ENCODE measurements at regions not wholly inside any gene's neighbourhood (a gene's known extent, or its start where the extent isn't known, plus 50 kb on each side); places are given as distances from the start of the nearest gene placed in this dataset.
A peak's percentile ranks its signal among the peaks of the same experiment; 100 is the strongest.

DNA sequence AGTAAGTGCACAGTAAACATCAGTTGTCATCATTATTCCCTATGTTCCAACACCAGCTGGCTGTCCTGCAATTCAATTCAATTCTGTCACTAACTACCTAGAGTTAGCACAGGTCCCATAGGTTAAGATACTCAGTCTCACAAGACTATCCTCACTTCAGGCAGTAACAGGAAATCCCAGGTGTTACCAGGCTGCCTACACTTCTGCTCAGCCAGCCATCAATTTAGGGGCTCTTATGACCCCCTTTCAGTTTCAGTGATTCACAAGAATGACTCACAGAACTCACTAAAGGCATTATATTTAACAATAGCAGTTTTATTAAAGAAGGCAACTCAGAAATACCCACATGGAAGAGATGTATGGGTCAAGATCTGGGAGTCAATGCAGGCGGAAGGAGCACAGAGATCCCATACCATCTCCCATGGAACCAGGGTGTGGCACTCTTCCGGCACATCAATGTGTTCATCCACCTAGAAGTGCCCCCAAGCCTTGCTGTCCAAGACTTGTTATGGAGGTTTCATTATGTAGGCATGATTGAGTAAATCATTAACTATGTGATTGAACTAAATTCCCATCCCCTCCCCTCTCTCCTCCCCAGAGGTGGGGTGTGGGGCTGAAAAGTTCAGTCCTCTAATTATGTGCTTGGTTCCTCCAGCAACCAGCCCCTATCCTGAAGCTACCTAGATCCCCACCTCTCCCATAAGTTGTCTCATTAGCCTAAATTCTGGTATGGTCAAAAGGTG is 120.8 kb upstream of the WSCD2 start:
- Mint-ChIP-seq H3K9me3 (no peaks in the 10 kb centered on the region), H3K4me1 (ENCODE audit: low read depth in 2 of 2) (no peaks in the 10 kb centered on the region), H3K4me3 (no peak overlapping the region), H3K27me3 (peaks cover 16 to 45% of the 10 kb centered on the region in 2 donors), H3K27ac (no peak overlapping the region), H3K36me3 (no peaks in the 10 kb centered on the region)
- no peak for ATAC-seq
- no peak for DNase-seq (ENCODE audit: low spot score)

DNA sequence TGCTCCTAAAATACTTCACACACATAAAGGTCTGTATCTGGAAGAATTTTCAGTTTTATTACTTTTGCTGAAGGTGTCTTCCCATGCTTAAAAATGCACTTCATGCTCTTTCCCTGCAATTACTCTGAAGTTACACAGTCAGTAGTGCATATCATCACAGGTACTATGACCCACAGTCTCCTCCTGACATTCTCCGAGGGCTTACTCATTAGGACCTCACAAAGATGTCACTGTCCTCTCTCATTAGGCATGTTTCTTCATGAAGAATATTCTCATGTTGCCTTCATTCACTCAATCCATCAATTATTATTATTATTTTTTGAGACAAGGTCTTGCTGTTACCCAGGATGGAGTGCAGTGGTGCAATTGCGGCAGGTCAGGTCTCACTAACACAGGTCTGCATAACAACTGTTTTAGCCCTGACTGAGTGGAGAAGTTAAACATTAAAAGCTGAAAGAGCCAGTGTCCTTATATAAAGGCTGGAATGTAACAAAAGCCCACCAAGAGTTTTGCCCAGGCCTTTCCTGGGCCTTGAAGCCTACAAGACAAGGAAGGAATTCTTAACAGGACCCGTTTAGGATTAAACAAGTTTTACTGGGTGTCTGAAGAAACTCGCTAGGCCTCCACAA is 119.5 kb upstream of the WSCD2 start:
- H3K4me3 Mint-ChIP-seq = no peak overlapping the region
- H3K36me3 Mint-ChIP-seq = no peaks in the 10 kb centered on the region
- peaks cover 22 to 55% of the 10 kb centered on the region in 2 donors for H3K27me3 Mint-ChIP-seq
- ATAC-seq (no peak), DNase-seq (ENCODE audit: low spot score) (no peak)
- H3K27ac Mint-ChIP-seq = no peak overlapping the region
- no peaks in the 10 kb centered on the region for H3K4me1 Mint-ChIP-seq (ENCODE audit: low read depth in 2 of 2)
- H3K9me3 Mint-ChIP-seq = no peaks in the 10 kb centered on the region

DNA sequence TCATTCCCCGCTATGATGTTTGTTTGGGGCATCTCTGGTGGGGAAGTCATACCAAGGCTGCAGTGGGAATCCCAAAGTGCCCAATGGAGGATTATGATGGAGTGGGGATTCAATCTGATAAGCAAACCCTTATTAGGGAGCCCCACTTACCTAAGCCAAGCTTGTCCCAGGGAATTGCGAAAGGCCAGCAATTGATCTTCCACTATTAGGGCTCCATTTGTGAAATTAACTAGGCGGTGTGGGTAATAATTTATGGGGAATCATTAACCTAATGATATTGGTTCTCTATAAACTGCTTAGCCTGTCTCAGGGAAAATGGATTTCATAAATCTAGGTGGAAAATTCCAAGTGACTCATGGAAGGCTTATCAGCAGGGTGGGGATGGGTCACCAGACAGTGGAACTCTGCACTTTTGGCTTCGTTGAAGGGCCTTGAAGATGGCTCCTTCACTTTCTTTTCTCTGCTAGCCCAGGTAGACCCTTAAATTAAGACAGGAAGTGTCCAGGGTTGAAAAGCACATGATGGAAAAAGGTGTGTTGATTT is 113.0 kb upstream of the WSCD2 start:
- no peaks in the 10 kb centered on the region for H3K36me3 Mint-ChIP-seq
- no peaks in the 10 kb centered on the region for H3K9me3 Mint-ChIP-seq
- peaks cover 32 to 56% of the 10 kb centered on the region in 2 donors for H3K27me3 Mint-ChIP-seq
- ATAC-seq (no peak), DNase-seq (ENCODE audit: low spot score) (no peak)
- H3K4me1 Mint-ChIP-seq (ENCODE audit: low read depth in 2 of 2) = no peaks in the 10 kb centered on the region
- H3K27ac Mint-ChIP-seq = no peak overlapping the region
- no peak overlapping the region for H3K4me3 Mint-ChIP-seq

DNA sequence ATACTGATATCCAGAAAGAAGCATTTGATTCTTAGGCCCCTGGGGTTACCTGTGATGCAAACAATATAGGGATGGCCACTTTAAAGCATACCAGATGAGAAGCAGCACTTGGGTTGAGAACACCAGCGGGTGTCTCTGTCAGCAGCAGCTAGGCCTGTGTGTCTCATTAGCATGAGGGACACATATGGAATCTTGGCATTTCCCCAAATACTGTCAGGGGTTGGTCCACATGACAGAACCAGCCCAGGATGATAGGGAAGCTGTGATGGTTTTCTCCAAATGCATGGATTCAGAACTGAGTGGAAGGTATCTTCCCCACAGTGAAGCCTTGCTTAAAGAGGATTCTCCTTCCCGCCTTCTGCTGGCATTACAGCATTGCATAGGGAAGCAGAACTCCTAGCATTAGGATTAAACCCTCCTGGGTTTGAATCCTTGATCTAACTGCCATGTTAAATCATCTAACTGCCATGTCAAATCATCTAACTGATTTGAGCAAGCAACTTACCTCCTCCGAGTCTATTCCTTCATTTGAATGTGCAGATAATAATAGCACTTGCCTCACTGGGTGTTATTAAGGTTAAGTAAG is 111.5 kb upstream of the WSCD2 start:
- Mint-ChIP-seq H3K9me3 (no peaks in the 10 kb centered on the region), H3K4me1 (ENCODE audit: low read depth in 2 of 2) (no peaks in the 10 kb centered on the region), H3K27ac (no peak overlapping the region), H3K4me3 (no peak overlapping the region), H3K36me3 (no peaks in the 10 kb centered on the region), H3K27me3 (peaks cover 28 to 44% of the 10 kb centered on the region in 2 donors)
- no peak for ATAC-seq
- DNase-seq (ENCODE audit: low spot score) = no peak

DNA sequence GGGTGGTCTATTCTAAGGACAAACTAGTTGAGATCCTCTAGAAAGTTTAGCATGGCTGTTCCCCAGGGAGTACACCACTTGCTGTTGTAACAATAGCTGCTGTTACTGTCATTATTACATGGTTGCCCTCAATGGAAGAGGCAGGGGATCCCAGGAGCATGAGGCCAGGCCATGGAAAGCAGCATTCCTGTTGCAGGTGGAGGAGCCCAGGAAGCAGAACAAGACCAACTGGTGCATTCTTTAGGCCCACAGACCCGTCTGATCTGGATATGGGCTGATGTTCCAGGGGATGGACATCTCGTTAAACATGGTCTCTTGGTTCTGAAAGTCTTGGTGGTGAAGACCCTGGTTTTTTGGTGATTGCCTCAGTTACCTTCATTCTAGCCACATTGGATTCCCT is 109.2 kb upstream of the WSCD2 start:
- no peak overlapping the region for H3K27ac Mint-ChIP-seq
- H3K36me3 Mint-ChIP-seq = no peaks in the 10 kb centered on the region
- ATAC-seq (no peak), DNase-seq (ENCODE audit: low spot score) (no peak)
- H3K4me1 Mint-ChIP-seq (ENCODE audit: low read depth in 2 of 2) = no peaks in the 10 kb centered on the region
- no peaks in the 10 kb centered on the region for H3K9me3 Mint-ChIP-seq
- H3K4me3 Mint-ChIP-seq = no peak overlapping the region
- H3K27me3 Mint-ChIP-seq = peaks cover 21 to 26% of the 10 kb centered on the region in 2 donors

DNA sequence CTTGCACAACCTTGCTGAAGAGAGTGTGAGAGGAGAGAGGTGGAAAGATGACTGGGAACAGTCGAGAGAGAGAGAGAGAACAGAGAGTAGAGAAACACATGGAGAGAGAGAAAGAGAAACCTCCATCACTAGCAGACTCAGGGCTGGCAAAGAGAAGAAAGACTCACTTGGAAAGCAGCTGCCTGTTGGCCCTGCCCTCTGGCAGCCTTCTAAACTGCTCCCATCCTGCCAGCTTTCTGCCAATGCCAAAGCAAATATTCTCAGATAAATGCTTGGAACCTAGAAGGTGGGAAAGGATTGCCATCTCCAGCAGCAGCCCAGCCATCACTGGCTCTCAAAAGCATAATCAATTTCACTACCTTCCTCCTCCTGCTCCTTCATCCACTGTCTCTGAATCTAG is 107.9 kb upstream of the WSCD2 start:
- Mint-ChIP-seq H3K36me3 (no peaks in the 10 kb centered on the region), H3K9me3 (no peaks in the 10 kb centered on the region), H3K4me1 (ENCODE audit: low read depth in 2 of 2) (no peaks in the 10 kb centered on the region), H3K27ac (no peak overlapping the region), H3K4me3 (no peak overlapping the region), H3K27me3 (peaks cover 16 to 26% of the 10 kb centered on the region in 2 donors)
- ATAC-seq = no peak
- no peak for DNase-seq (ENCODE audit: low spot score)

DNA sequence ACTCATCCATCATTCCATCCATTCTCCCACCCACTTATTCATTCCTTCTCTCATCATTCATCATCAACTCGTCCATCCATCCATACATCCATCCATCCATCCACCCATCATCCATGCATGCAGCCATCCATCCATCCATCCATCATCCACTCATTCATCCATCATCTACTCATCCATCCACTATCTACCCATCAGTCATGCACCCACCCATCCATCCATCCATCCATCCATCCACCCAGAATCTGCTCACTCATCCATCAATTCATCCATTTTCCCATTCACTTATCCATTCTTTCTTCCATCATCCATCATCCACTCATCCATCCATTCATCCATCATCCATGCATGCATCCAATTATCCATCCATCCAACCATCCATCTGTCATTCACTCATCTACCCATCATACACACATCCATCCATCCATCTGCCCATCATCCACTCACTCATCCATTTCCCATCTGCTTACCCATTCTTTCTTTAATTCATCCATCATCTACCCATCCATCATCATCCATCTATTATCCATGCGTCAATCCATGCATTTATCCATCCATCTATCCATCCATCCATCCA is 107.1 kb upstream of the WSCD2 start:
- Mint-ChIP-seq H3K36me3 (no peaks in the 10 kb centered on the region), H3K4me1 (ENCODE audit: low read depth in 2 of 2) (no peaks in the 10 kb centered on the region), H3K27me3 (peaks cover 14 to 26% of the 10 kb centered on the region in 2 donors), H3K4me3 (no peak overlapping the region), H3K27ac (no peak overlapping the region), H3K9me3 (no peaks in the 10 kb centered on the region)
- no peak for DNase-seq (ENCODE audit: low spot score)
- ATAC-seq = no peak

DNA sequence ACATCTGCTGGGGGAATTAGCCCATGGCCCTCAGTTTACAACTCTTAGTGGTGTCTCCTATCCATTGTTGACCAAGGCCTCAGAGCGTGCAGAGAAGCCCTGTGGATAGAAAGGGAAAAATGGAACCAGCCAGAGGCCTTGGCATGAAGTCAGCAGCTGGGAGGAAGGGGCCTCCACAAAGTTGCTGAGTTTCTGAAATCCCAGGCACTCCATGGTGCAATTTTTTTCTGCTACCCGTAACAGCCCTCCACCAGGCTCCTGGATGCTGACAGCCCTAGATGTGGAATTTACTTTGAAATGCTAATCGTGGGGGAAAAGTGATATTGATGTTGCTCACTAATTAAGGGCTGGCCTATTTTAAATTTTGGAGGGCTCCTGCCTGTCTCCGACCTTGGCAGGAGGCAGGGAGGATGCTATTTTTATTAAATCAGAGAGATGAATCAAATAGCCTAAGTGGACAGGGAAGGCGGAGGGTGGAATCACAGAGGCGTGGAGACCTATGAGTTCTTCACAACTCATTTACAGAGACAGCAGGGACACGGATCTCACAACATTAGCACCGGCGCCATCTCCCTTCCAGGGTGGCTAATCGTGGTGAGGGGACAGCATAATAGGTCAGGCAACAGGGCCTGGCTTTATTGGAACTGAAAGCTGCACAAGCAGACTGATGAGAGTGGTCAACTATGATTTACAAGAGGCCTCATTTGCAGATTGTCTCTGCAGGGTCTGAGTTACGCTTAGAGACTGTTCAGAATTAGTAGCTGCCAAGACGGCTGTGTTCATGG is 99.8 kb upstream of the WSCD2 start:
- Mint-ChIP-seq H3K4me1 (ENCODE audit: low read depth in 2 of 2) (no peaks in the 10 kb centered on the region), H3K27me3 (peaks cover 23 to 35% of the 10 kb centered on the region in 2 donors), H3K4me3 (no peak overlapping the region), H3K27ac (no peak overlapping the region), H3K9me3 (no peaks in the 10 kb centered on the region), H3K36me3 (no peaks in the 10 kb centered on the region)
- DNase-seq (ENCODE audit: low spot score) = no peak
- peak in 1 of 2 donors; percentile 15 for ATAC-seq

DNA sequence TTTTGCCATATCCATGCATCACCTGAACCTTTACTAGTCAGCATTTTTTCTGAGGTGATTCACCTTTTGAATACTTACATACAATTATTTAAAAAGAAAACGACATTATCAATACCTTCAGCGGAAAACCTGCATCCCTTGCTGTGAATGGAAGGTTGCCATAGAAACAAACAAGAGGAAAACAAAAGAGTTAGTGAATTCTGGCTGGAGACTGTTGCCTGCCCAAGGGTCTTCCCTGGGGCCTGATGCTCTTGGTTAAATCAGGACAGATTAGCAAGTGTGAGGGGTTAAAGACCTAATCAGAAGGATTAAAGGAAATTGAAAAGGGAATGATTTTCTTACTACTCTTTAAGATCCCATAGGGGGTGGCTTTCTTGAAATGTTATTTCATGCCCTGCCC is 96.0 kb upstream of the WSCD2 start:
- H3K4me1 Mint-ChIP-seq (ENCODE audit: low read depth in 2 of 2) = no peaks in the 10 kb centered on the region
- ATAC-seq (no peak), DNase-seq (ENCODE audit: low spot score) (no peak)
- H3K27ac Mint-ChIP-seq = no peak overlapping the region
- no peak overlapping the region for H3K4me3 Mint-ChIP-seq
- no peaks in the 10 kb centered on the region for H3K9me3 Mint-ChIP-seq
- no peaks in the 10 kb centered on the region for H3K36me3 Mint-ChIP-seq
- H3K27me3 Mint-ChIP-seq = peaks cover 37 to 48% of the 10 kb centered on the region in 2 donors

DNA sequence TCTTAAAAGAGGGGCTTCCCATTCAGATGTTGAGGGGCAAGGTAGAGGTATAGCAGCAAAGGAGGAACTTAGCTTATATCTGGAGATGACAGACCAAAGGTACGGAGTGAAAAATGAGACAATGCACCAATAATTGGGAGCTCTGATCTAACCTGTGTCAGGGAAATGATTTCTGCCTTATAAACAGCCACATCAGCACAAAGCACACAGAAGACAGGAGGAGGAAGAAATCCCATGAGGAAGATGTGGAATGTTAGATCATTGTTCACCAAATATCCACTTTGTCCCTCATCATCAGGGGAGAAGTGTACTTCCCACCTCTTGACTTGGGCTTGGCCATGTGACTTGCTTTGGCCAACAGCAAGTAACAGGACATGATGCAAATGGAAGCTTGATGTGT is 93.7 kb upstream of the WSCD2 start:
- Mint-ChIP-seq H3K27me3 (peaks cover 29 to 48% of the 10 kb centered on the region in 2 donors), H3K27ac (no peak overlapping the region), H3K4me1 (ENCODE audit: low read depth in 2 of 2) (no peaks in the 10 kb centered on the region), H3K36me3 (no peaks in the 10 kb centered on the region), H3K9me3 (no peaks in the 10 kb centered on the region), H3K4me3 (no peak overlapping the region)
- DNase-seq (ENCODE audit: low spot score) (no peak), ATAC-seq (no peak)

DNA sequence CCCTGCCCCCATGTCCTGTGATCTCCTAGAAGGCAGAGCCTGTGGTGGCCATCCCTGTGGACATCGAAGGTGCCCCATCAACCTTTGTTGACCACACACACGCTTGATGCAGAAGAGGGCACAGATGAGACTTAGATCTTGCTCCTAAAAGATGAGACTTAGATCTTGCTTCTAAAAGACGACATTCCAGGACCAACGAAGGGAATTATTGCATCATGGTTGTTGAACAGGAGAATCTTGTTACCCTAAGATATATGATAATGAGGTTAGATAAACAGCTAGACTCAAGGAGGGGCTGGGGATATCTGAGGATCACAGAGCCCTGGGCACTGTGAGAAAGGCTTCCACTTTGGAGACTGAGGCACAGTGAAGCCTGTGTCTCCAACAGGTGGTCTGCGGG is 91.1 kb upstream of the WSCD2 start:
- H3K9me3 Mint-ChIP-seq = no peaks in the 10 kb centered on the region
- H3K4me1 Mint-ChIP-seq (ENCODE audit: low read depth in 2 of 2) = no peaks in the 10 kb centered on the region
- no peak for ATAC-seq
- no peaks in the 10 kb centered on the region for H3K36me3 Mint-ChIP-seq
- no peak overlapping the region for H3K4me3 Mint-ChIP-seq
- no peak for DNase-seq (ENCODE audit: low spot score)
- H3K27me3 Mint-ChIP-seq = peaks cover 27 to 52% of the 10 kb centered on the region in 2 donors
- no peak overlapping the region for H3K27ac Mint-ChIP-seq

DNA sequence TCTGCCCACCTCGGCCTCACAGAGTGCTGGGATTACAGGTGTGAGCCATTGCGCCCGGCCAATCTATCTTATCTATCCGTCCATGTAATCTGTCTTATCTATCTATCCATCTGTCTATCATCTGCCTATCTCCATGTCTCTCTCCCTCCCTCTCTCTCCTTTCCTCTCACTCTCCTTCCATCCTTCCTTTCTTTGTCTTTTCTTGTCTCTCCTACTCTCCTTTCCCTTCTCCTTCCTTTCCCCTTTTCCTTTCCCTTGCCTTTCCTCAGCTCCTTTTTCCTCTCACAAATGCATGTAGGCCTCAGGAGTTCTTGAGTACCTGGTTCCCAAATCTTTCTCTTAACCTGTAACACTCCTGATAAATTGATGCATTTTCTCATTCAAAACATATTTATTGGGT is 89.3 kb upstream of the WSCD2 start:
- no peaks in the 10 kb centered on the region for H3K4me1 Mint-ChIP-seq (ENCODE audit: low read depth in 2 of 2)
- DNase-seq (ENCODE audit: low spot score) = no peak
- H3K36me3 Mint-ChIP-seq = no peaks in the 10 kb centered on the region
- H3K4me3 Mint-ChIP-seq = no peak overlapping the region
- H3K9me3 Mint-ChIP-seq = no peaks in the 10 kb centered on the region
- H3K27me3 Mint-ChIP-seq = peaks cover 24 to 44% of the 10 kb centered on the region in 2 donors
- no peak for ATAC-seq
- H3K27ac Mint-ChIP-seq = no peak overlapping the region

DNA sequence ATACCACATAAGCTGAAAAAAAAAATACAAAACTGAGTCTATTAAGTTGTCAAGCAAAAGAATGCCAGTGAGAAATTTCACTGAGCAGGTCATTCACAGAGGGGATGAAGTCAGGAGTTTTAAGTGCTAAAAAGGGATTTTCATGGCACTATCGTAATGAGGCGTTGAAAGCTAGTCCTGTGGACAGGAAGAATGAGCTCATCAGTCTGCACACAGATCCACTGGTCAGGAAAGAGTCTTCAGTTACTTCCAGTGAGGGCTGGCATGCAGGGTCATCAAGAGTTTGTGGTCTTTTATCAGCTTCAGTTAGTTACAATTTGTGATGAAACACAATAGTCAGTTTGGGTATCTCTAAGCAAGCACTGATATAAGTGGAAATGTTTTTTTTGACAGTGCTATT is 88.1 kb upstream of the WSCD2 start:
- no peak for ATAC-seq
- H3K4me1 Mint-ChIP-seq (ENCODE audit: low read depth in 2 of 2) = no peaks in the 10 kb centered on the region
- no peaks in the 10 kb centered on the region for H3K9me3 Mint-ChIP-seq
- no peaks in the 10 kb centered on the region for H3K36me3 Mint-ChIP-seq
- no peak overlapping the region for H3K27ac Mint-ChIP-seq
- H3K27me3 Mint-ChIP-seq = peaks cover 17 to 43% of the 10 kb centered on the region in 2 donors
- H3K4me3 Mint-ChIP-seq = no peak overlapping the region
- DNase-seq (ENCODE audit: low spot score) = no peak

All from natural killer cell treated with Interleukin-12 subunit alpha and Interleukin-12 subunit beta and Interleukin-15 and Interleukin-18, amount 100 ng/mL, for 72 hours (primary cell).